IPS DF 6.9 (cell line): ENCODE measurements at regions not wholly inside any gene's neighbourhood (a gene's known extent, or its start where the extent isn't known, plus 50 kb on each side); places are given as distances from the start of the nearest gene placed in this dataset.

Source experiments
- DNase-seq: peaks from one replicate; pipeline ENCODE4 v3.0.0-alpha.2; 2013; ENCODE audit warnings: low read depth, low spot score
- H3K27ac ChIP-seq: one replicate; pipeline ENCODE4 v1.5.1; 2013; ENCODE audit warnings: low read length, control low read depth
- H3K27me3 ChIP-seq: 2 replicates; pipeline ENCODE4 v1.6.1; 2013; ENCODE audit warnings: mild to moderate bottlenecking, low read length; ENCODE audit not compliant: control insufficient read depth, insufficient read depth
- H3K36me3 ChIP-seq: 2 replicates; pipeline ENCODE4 v1.6.1; 2013; ENCODE audit warnings: low read length; ENCODE audit not compliant: control insufficient read depth, insufficient read depth
- H3K4me1 ChIP-seq: 2 replicates; pipeline ENCODE4 v1.6.1; 2013; ENCODE audit warnings: low read length; ENCODE audit not compliant: control insufficient read depth, insufficient read depth
- H3K4me3 ChIP-seq: 2 replicates; pipeline ENCODE4 v1.5.1; 2013; ENCODE audit warnings: mild to moderate bottlenecking, low read length
- H3K9me3 ChIP-seq: 2 replicates; pipeline ENCODE4 v1.6.1; 2013; ENCODE audit warnings: low read length, inconsistent platforms; ENCODE audit not compliant: control insufficient read depth, insufficient read depth
- WGBS: extraction: QIAGEN DNeasy Blood & Tissue Kit; methylation state at CpG from one replicate; pipeline ENCODE4 v1.1.7; 2013; ENCODE audit warnings: mixed read lengths, missing lambda C conversion rate; ENCODE audit not compliant: insufficient read length, insufficient coverage; 5-methylcytosine and 5-hydroxymethylcytosine counted together

DNA sequence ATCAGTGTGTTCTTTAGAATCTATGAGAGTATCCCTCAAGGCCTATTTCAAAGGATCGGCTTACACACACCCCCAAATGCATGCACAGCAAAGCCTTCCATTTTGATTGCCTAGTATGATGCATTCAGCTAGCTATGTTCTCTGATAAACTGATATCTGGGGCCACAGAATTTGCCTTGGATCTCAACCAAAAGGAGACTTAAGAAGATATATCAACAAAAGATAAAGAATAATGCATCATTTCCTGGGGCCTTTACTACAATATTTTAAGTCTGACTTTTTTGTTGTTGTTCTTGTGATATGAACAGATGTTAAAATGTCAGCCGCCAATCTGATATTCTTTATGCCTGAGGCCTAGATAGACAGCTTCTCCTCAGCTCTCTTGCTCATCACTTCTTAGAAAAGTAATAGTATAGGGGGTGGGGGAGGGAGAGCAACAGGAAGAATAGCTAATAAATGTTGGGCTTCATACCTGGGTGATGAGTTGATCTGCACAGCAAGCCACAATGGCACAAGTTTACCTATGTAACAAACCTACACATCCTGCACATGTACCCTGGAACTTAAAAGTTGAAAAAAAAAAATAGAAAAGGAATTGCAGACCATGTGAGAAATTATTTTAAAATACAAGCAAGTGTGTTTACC lies 792.9 kb upstream of the GHITM start:
- no peaks in the 10 kb centered on the region for H3K9me3 ChIP-seq
- no CpG with 5 or more reads among the region's 2 CpGs for WGBS
- DNase-seq = no peak

GRCh38 chr10:83352588-83352987 lies 786.7 kb upstream of the GHITM start:
- DNase-seq = no peak
- Histone ChIP-seq H3K27ac (no peak overlapping the region), H3K9me3 (no peaks in the 10 kb centered on the region), H3K4me1 (no peaks in the 10 kb centered on the region), H3K27me3 (no peaks in the 10 kb centered on the region), H3K4me3 (no peak overlapping the region), H3K36me3 (no peaks in the 10 kb centered on the region)
- WGBS = no CpG with 5 or more reads among the region's 3 CpGs

More for the DNA sequence above, 792.9 kb upstream of the GHITM start:
- no peak overlapping the region for H3K27ac ChIP-seq
- no peak overlapping the region for H3K4me3 ChIP-seq
- no peaks in the 10 kb centered on the region for H3K36me3 ChIP-seq
- no peaks in the 10 kb centered on the region for H3K27me3 ChIP-seq
- no peaks in the 10 kb centered on the region for H3K4me1 ChIP-seq

- Histone ChIP-seq H3K9me3 (no peaks in the 10 kb centered on the region), H3K4me1 (no peaks in the 10 kb centered on the region), H3K4me3 (no peak overlapping the region), H3K27ac (no peak overlapping the region), H3K27me3 (no peaks in the 10 kb centered on the region), H3K36me3 (no peaks in the 10 kb centered on the region)
- WGBS = no CpG with 5 or more reads among the region's 1 CpG
- DNase-seq = no peak
Observed at GRCh38 chr10:83354456-83354855, 784.9 kb upstream of the GHITM start.

DNA sequence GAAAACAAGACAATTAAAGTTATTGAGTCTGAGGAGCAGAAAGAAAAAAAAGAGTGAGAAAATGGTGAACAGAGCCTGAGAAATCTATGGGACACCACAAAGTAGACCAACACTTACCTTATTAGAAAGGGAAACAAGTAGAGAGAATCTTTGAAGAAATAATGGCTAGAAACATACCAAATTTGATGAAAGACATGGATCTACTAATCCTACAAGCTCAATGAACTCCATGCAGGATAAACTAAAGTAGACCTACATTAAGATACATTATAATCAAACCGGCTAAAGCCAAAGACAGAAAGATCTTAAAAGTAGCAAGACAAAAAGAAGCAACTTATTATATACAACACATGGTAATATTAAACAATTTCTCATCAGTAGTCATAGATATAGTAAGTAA lies 782.3 kb upstream of the GHITM start:
- H3K27ac ChIP-seq = no peak overlapping the region
- no peak overlapping the region for H3K4me3 ChIP-seq
- WGBS = no CpG with 5 or more reads among the region's 1 CpG
- no peaks in the 10 kb centered on the region for H3K4me1 ChIP-seq
- H3K36me3 ChIP-seq = no peaks in the 10 kb centered on the region
- H3K27me3 ChIP-seq = no peaks in the 10 kb centered on the region
- no peaks in the 10 kb centered on the region for H3K9me3 ChIP-seq
- DNase-seq = no peak

GRCh38 chr10:83357627-83358026 lies 781.7 kb upstream of the GHITM start:
- Histone ChIP-seq H3K27me3 (no peaks in the 10 kb centered on the region), H3K9me3 (no peaks in the 10 kb centered on the region), H3K36me3 (no peaks in the 10 kb centered on the region), H3K27ac (no peak overlapping the region), H3K4me1 (no peaks in the 10 kb centered on the region), H3K4me3 (no peak overlapping the region)
- DNase-seq = no peak

DNA sequence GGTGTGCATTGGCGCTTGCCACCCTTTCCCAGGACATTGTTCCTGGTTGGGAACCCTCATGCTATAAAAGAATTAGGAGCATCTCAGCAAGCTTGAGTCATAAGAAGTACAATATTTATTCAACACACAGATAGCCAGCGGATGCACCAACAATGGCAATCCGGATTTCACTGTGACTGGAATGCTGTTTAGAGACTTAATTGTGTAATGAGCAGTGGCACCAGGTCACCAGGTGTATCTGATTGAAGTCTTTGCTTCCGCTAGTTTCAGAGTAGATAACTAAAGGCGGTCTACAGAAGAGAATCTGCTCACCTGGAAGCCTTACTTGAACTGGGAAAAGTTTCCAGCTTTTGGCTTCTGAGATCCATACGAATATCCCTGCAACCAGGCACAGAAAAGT lies 772.3 kb upstream of the GHITM start:
- Histone ChIP-seq H3K4me3 (no peak overlapping the region), H3K36me3 (no peaks in the 10 kb centered on the region), H3K27me3 (no peaks in the 10 kb centered on the region), H3K27ac (no peak overlapping the region), H3K9me3 (no peaks in the 10 kb centered on the region), H3K4me1 (no peaks in the 10 kb centered on the region; the same call in 1 of the 2 replicates)
- WGBS = no CpG with 5 or more reads among the region's 6 CpGs
- no peak for DNase-seq

DNA sequence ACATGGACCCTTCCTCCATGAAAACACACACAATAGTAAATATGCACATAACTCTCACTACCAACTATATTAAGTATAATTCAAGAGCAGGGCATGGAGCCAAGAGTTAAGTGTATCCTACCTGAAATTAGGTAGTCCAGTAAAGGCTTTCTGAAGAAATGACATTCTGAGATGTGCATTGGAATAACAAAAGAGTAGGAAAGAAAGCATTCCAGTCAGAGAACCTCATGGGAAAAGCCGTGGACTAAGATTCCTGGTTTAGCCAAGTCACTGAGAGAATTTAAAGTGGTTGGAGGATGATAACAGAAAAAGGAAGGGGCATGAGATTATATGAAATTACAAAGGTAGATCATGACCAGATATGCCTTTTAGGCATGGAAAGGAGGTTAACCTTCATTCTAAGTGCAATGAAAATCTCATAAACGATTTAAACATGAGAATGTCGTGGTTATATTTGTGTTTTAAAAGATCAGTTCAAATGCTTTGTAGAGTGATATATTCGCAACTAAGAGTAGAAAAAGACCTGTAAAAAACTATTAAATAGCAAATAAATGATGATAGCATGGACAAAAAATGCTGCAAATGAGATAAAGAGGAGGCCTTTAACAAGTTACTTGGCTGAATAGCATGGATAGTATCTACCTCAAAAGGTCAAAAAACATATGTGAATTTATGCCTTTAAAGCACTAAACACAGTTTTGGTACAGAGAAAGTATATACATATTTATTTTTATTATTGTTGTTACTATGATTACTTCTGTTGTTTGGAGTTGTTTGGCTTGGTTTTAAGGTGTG lies 767.4 kb upstream of the GHITM start:
- no peak for DNase-seq

DNA sequence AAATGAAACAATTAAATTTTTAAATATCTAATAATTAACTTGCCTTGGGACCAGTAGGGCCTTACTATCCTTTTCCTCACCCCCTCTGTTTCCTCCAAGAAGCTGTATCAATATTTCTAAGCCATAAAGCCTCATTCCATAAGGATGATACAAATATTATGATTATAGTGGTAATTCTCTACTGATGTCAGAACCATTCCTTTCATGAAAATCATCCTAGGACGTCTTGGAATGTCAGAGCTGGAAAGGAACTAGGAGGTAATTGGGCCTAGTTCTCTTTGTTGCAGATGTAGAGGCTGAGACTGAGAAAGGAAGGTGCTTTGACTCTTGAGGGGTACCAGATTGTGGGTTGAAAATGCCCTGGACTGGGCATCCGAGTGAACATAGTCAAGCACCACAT lies 766.7 kb upstream of the GHITM start:
- no peaks in the 10 kb centered on the region for H3K36me3 ChIP-seq
- H3K4me3 ChIP-seq = no peak overlapping the region
- DNase-seq = no peak
- H3K9me3 ChIP-seq = no peaks in the 10 kb centered on the region
- H3K4me1 ChIP-seq = no peaks in the 10 kb centered on the region
- H3K27ac ChIP-seq = no peak overlapping the region
- H3K27me3 ChIP-seq = no peaks in the 10 kb centered on the region
- WGBS = no CpG with 5 or more reads among the region's 2 CpGs

More for the DNA sequence above, 767.4 kb upstream of the GHITM start:
- Histone ChIP-seq H3K36me3 (no peaks in the 10 kb centered on the region), H3K4me1 (no peaks in the 10 kb centered on the region; the same call in 1 of the 2 replicates), H3K27ac (no peak overlapping the region), H3K4me3 (no peak overlapping the region), H3K27me3 (no peaks in the 10 kb centered on the region), H3K9me3 (no peaks in the 10 kb centered on the region)
- 100% methylated on average over 3 of the region's 4 CpGs for WGBS

DNA sequence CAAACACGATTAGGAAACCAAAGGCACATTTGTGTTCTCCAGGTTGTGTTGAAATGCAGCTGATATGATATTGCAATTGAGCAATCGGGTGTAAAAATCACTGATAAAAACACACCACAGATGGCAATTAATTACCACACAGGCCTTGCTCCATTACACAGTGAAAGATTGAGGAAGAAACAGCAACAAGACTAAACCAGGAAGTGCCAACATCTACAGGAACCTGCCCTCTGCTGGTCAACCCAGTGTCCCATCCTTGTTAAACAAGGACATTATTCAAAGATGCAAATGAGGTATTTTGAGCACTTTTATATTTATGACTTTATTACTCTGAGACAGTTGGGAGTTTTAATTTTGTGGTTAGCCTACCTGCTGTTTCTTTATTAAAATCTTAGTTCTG lies 765.6 kb upstream of the GHITM start:
- no peak overlapping the region for H3K4me3 ChIP-seq
- H3K4me1 ChIP-seq = no peaks in the 10 kb centered on the region
- H3K27me3 ChIP-seq = no peaks in the 10 kb centered on the region
- H3K9me3 ChIP-seq = no peaks in the 10 kb centered on the region
- no peaks in the 10 kb centered on the region for H3K36me3 ChIP-seq
- peak; percentile 11 for DNase-seq
- WGBS = no CpG with 5 or more reads among the region's 2 CpGs
- H3K27ac ChIP-seq = no peak overlapping the region

- H3K4me3 ChIP-seq = no peak overlapping the region
- no peaks in the 10 kb centered on the region for H3K36me3 ChIP-seq
- no peaks in the 10 kb centered on the region for H3K27me3 ChIP-seq
- no peaks in the 10 kb centered on the region for H3K4me1 ChIP-seq
- no peak for DNase-seq
- H3K27ac ChIP-seq = no peak overlapping the region
- no peaks in the 10 kb centered on the region for H3K9me3 ChIP-seq
Observed at GRCh38 chr10:83374741-83375140, 764.6 kb upstream of the GHITM start.

DNA sequence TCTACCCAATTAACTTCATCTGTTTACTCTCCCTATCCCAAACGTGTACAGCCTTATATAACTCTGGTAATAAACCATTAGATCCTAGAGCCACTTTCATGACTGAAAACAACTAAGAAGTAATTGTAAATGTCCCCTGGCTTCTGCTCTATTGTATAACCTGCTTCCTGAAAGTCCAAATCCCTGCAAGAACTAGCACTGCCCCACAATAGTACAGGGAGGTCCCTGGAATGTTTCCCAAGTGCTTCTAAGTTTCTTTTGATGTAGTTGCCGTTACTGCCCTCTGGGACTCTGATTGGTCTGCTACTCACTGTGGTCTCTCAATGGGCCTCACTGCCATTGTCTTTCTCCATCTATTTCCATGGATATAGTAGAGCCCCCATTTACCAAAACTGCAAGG lies 764.0 kb upstream of the GHITM start:
- Histone ChIP-seq H3K27ac (no peak overlapping the region), H3K36me3 (no peaks in the 10 kb centered on the region), H3K27me3 (no peaks in the 10 kb centered on the region), H3K9me3 (no peaks in the 10 kb centered on the region), H3K4me1 (no peaks in the 10 kb centered on the region), H3K4me3 (no peak overlapping the region)
- no CpG with 5 or more reads among the region's 2 CpGs for WGBS
- no peak for DNase-seq
